ENCODE measurements at regions not wholly inside any gene's neighbourhood (a gene's known extent, or its start where the extent isn't known, plus 50 kb on each side); places are given as distances from the start of the nearest gene placed in this dataset.

- TF ChIP-seq MAX (IDR thresholded peaks at IDR 0.05) (no peak), FOXM1 (IDR thresholded peaks at IDR 0.05; ENCODE audit: borderline replicate concordance, low read depth) (no peak), ZBTB7A (IDR thresholded peaks at IDR 0.05; ENCODE audit: low read depth) (no peak), REST (IDR thresholded peaks at IDR 0.05; ENCODE audit: low read depth) (no peak), TAF1 (IDR thresholded peaks at IDR 0.05; ENCODE audit: low read depth) (no peak), EP300 (IDR thresholded peaks at IDR 0.05; ENCODE audit: borderline replicate concordance) (no peak), TEAD4 (IDR thresholded peaks at IDR 0.05) (no peak), YY1 (IDR thresholded peaks at IDR 0.05; ENCODE audit: low read depth) (no peak), RAD21 (IDR thresholded peaks at IDR 0.05; ENCODE audit: low read depth) (no peak)
These were observed 365.4 kb upstream of the TNRC6C start for GRCh38 chr17:77593081-77593480.

All from Ishikawa (cell line).